Activated CD8-positive, alpha-beta T cell treated with anti-CD3 and anti-CD28 coated beads for 36 hours (primary cell): ENCODE measurements at regions not wholly inside any gene's neighbourhood (a gene's known extent, or its start where the extent isn't known, plus 50 kb on each side); places are given as distances from the start of the nearest gene placed in this dataset.

Experiments
- ATAC-seq: fragments of 200-7000 bp; cut with Tn5 transposase; one replicate; pipeline ENCODE4 v1.10.0; 2021; ENCODE audit warnings: mild to moderate bottlenecking, moderate library complexity
- CTCF ChIA-PET: fragments of 350-600 bp; sonication (Branson Sonifier 250); formaldehyde crosslinking; loops from one replicate; lab custom pipeline; 2021; ENCODE audit warnings: antibody characterized with exemption; lab: Charles Lee
- POLR2A ChIA-PET: fragments of 350-600 bp; sonication (Branson Sonifier 250); formaldehyde crosslinking; loops from one replicate; lab custom pipeline; 2021; ENCODE audit warnings: antibody characterized with exemption; lab: Charles Lee
- DNase-seq: peaks from one replicate; pipeline ENCODE4 v3.0.0-alpha.2; 2020
- H3K27ac Mint-ChIP-seq: one replicate; pipeline ENCODE4 v1.8.0; 2021; ENCODE audit warnings: mild to moderate bottlenecking, mixed read lengths
- H3K27me3 Mint-ChIP-seq: one replicate; pipeline ENCODE4 v1.8.0; 2021; ENCODE audit warnings: mixed read lengths
- H3K36me3 Mint-ChIP-seq: one replicate; pipeline ENCODE4 v1.8.0; 2021; ENCODE audit warnings: low read depth, mixed read lengths
- H3K4me1 Mint-ChIP-seq: one replicate; pipeline ENCODE4 v1.8.0; 2021; ENCODE audit warnings: low read depth, mixed read lengths
- H3K4me3 Mint-ChIP-seq: one replicate; pipeline ENCODE4 v1.8.0; 2021; ENCODE audit warnings: mild to moderate bottlenecking, moderate library complexity, mixed read lengths
- H3K9me3 Mint-ChIP-seq: one replicate; pipeline ENCODE4 v1.8.0; 2021; ENCODE audit warnings: mixed read lengths
- CTCF ChIP-seq: fragments of 200-600 bp; IDR thresholded peaks from one replicate; pipeline ENCODE4 v1.8.0; 2022; ENCODE audit warnings: antibody characterized with exemption, mild to moderate bottlenecking
- intact Hi-C: fragments of 100-400 bp; cut with micrococcal nuclease; formaldehyde crosslinking; loops from one replicate; pipeline ENCODE4 v1.10.0; 2022

DNA sequence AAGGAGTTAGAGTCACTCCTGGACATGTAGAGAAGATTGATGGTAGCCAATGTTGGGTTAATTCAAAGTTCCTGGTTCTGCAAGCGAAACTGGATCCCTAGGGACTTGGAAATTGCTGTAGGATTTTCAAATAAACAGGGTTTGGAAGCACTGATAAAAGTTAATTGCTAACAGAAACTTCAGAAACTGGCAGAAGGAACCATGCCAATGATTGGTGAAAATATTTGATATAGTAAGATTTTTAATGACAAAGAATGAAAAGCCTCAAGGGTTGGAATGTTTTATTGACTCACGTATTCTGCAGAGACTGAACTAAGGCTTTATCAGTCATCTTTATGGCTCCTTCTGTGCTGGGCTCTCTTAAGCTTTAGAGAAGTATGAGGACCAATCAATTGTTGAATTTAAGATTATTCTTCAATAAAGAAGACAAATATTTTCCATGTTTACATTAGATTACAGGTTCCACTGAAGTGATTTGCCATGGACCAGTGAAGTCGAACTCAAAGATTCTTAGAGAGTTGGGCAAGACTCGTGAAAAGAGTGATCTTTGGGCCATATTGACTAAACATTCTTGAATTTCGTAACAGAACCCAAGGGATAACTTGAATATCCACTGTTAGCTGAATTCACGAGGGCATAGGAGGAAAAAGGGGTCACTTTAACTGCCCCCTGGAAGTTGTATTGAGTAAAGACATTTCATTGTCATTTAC, 371.4 kb downstream of the HDGFL1 start:
- ChIA-PET POLR2A (no interaction called here), CTCF (no interaction called here)
- TF ChIP-seq CTCF = no peak
- ATAC-seq (no peak), DNase-seq (no peak)
- no peaks in the 10 kb centered on the region for H3K27me3 Mint-ChIP-seq
- H3K4me3 Mint-ChIP-seq = no peak overlapping the region
- H3K27ac Mint-ChIP-seq = no peak overlapping the region
- H3K4me1 Mint-ChIP-seq = no peaks in the 10 kb centered on the region
- H3K9me3 Mint-ChIP-seq = no peaks in the 10 kb centered on the region
- intact Hi-C loops = no loop called here
- no peaks in the 10 kb centered on the region for H3K36me3 Mint-ChIP-seq

DNA sequence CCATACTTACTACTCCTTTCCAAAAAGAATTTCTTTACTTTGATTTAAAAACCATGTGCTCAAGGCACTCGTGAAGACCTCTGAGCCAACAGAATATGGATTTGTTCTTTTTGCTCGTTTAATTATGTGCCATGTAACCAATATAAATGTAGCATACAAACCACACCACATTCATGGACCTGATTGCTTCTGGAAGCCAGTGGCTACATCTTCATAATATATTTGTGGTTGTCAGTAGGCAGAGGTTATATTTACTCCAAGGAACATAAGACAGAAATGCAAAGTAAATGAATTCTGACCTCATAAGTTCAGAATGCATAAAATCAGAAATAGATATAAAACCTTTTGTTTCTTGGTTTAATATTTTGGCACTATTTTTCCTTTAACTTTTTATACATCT, 373.0 kb downstream of the HDGFL1 start:
- no peak for TF ChIP-seq CTCF
- ChIA-PET CTCF (no interaction called here), POLR2A (no interaction called here)
- Mint-ChIP-seq H3K36me3 (no peaks in the 10 kb centered on the region), H3K4me3 (no peak overlapping the region), H3K27me3 (no peaks in the 10 kb centered on the region), H3K4me1 (no peaks in the 10 kb centered on the region), H3K9me3 (no peaks in the 10 kb centered on the region), H3K27ac (no peak overlapping the region)
- ATAC-seq (no peak), DNase-seq (no peak)
- intact Hi-C loops = no loop called here

DNA sequence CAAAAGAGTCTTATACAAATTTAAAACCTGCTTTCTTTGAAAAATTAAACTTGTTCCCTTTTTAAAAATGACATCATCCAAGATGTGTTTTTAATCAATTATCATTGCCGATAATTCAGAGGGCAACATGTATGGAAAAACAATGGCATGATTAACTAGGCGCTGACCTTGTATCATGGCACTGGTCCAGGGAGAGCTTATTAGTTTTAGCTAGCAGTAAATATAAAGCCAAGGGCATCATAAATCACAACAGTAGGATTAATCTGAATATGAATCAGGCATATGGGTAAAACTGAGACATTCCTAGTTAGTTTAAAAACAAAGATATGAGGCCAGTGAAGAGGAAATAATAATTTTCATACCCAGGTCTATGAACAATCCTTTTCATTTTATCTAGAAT, 374.0 kb downstream of the HDGFL1 start:
- no peak overlapping the region for H3K27ac Mint-ChIP-seq
- TF ChIP-seq CTCF = no peak
- DNase-seq (no peak), ATAC-seq (no peak)
- H3K36me3 Mint-ChIP-seq = no peaks in the 10 kb centered on the region
- intact Hi-C loops = no loop called here
- ChIA-PET POLR2A (no interaction called here), CTCF (no interaction called here)
- no peaks in the 10 kb centered on the region for H3K4me1 Mint-ChIP-seq
- no peaks in the 10 kb centered on the region for H3K9me3 Mint-ChIP-seq
- H3K4me3 Mint-ChIP-seq = no peak overlapping the region
- no peaks in the 10 kb centered on the region for H3K27me3 Mint-ChIP-seq

- no peaks in the 10 kb centered on the region for H3K27me3 Mint-ChIP-seq
- CTCF ChIA-PET = no interaction called here
- no peaks in the 10 kb centered on the region for H3K9me3 Mint-ChIP-seq
- POLR2A ChIA-PET = no interaction called here
- intact Hi-C loops = no loop called here
- H3K27ac Mint-ChIP-seq = no peak overlapping the region
- DNase-seq (no peak), ATAC-seq (no peak)
- H3K4me1 Mint-ChIP-seq = peaks cover 4% of the 10 kb centered on the region
- no peak overlapping the region for H3K4me3 Mint-ChIP-seq
- no peaks in the 10 kb centered on the region for H3K36me3 Mint-ChIP-seq
- no peak for TF ChIP-seq CTCF
Observed at GRCh38 chr6:22949967-22950366, 380.6 kb downstream of the HDGFL1 start.

GRCh38 chr6:22952097-22952496, 382.7 kb downstream of the HDGFL1 start:
- TF ChIP-seq CTCF = no peak
- H3K9me3 Mint-ChIP-seq = no peaks in the 10 kb centered on the region
- H3K27ac Mint-ChIP-seq = no peak overlapping the region
- H3K36me3 Mint-ChIP-seq = no peaks in the 10 kb centered on the region
- H3K27me3 Mint-ChIP-seq = no peaks in the 10 kb centered on the region
- peaks cover 10% of the 10 kb centered on the region for H3K4me1 Mint-ChIP-seq
- POLR2A ChIA-PET = no interaction called here
- CTCF ChIA-PET = no interaction called here
- ATAC-seq (no peak), DNase-seq (no peak)
- intact Hi-C loops = no loop called here
- H3K4me3 Mint-ChIP-seq = no peak overlapping the region
